SK-N-SH (cell line): ENCODE measurements at regions not wholly inside any gene's neighbourhood (a gene's known extent, or its start where the extent isn't known, plus 50 kb on each side); places are given as distances from the start of the nearest gene placed in this dataset.

Experiments
- CTCF ChIA-PET: fragments of 300-600, 350-600 bp; formaldehyde crosslinking; extraction: SDS; loops from one replicate; lab custom pipeline; 2021; lab: Yijun Ruan, JAX
- POLR2A ChIA-PET: fragments of 350-600 bp; sonication (Branson Sonifier 250); formaldehyde crosslinking; extraction: SDS; loops from one replicate; lab custom pipeline; 2020; ENCODE audit warnings: antibody characterized with exemption, inconsistent platforms; lab: Yijun Ruan, JAX
- DNase-seq: peaks from one replicate; pipeline ENCODE4 v3.0.0; 2012
- H2AFZ ChIP-seq: fragments of 200-600 bp; sonication (generic); 2 replicates; pipeline ENCODE4 v1.8.1; 2016; ENCODE audit warnings: antibody characterized with exemption, mild to moderate bottlenecking, low read depth
- H3F3A ChIP-seq: fragments of 200-600 bp; sonication (generic); replicated peaks from 2 replicates; pipeline ENCODE3; 2016; ENCODE audit warnings: antibody characterized with exemption, mild to moderate bottlenecking; ENCODE audit not compliant: insufficient read depth
- H3K27ac ChIP-seq, 2 experiments: fragments of 200-500 bp in 1 of 2; fragments of 200-600 bp in 1 of 2; sonication (Bioruptor generic) in 1 of 2; sonication (generic), shearing (Covaris generic) in 1 of 2; 2 replicates each; pipeline versions ENCODE4 v1.5.1 to v1.6.1; 2014 to 2016; ENCODE audit warnings: low read depth in 2 of 2, inconsistent platforms in 1 of 2, low read length in 1 of 2, mild to moderate bottlenecking in 1 of 2, mixed read lengths in 1 of 2
- H3K27me3 ChIP-seq: fragments of 200-600 bp; sonication (generic), shearing (Covaris generic); 2 replicates; pipeline ENCODE4 v1.6.1; 2016; ENCODE audit warnings: mixed run types; ENCODE audit not compliant: insufficient read depth
- H3K36me3 ChIP-seq, 2 experiments: fragments of 200-500 bp in 1 of 2; fragments of 200-600 bp in 1 of 2; sonication (Bioruptor generic) in 1 of 2; sonication (generic) in 1 of 2; replicated peaks in 1 of 2; 2 replicates each; pipeline versions ENCODE3 to v1.5.1; 2014 to 2016; ENCODE audit warnings: low read length in 1 of 2, mild to moderate bottlenecking in 1 of 2; ENCODE audit not compliant: insufficient read depth in 2 of 2, control insufficient read depth in 1 of 2
- H3K4me1 ChIP-seq, 2 experiments: fragments of 200-500 bp in 1 of 2; fragments of 200-600 bp in 1 of 2; sonication (Bioruptor generic) in 1 of 2; sonication (generic), shearing (Covaris generic) in 1 of 2; 2 replicates each; pipeline versions ENCODE4 v1.5.1 to v1.6.1; 2014 to 2016; ENCODE audit warnings: low read depth in 1 of 2, low read length in 1 of 2, mixed run types in 1 of 2; ENCODE audit not compliant: insufficient read depth in 2 of 2, control insufficient read depth in 1 of 2
- H3K4me2 ChIP-seq: fragments of 200-600 bp; sonication (generic), shearing (Covaris generic); 2 replicates; pipeline ENCODE4 v1.6.1; 2017; ENCODE audit warnings: mixed run types
- H3K4me3 ChIP-seq, 2 experiments: fragments of 200-500 bp in 1 of 2; fragments of 200-600 bp in 1 of 2; sonication (Bioruptor generic) in 1 of 2; sonication (generic), shearing (Covaris generic) in 1 of 2; 2 replicates each; pipeline versions ENCODE4 v1.5.1 to v1.8.1; 2014 to 2016; ENCODE audit warnings: low read depth in 2 of 2, inconsistent platforms in 1 of 2, low read length in 1 of 2, mild to moderate bottlenecking in 1 of 2, mixed read lengths in 1 of 2, moderate library complexity in 1 of 2
- H3K79me2 ChIP-seq: fragments of 200-600 bp; sonication (generic); 2 replicates; pipeline ENCODE4 v1.8.1; 2017; ENCODE audit warnings: mild to moderate bottlenecking; ENCODE audit not compliant: insufficient read depth
- H3K9ac ChIP-seq: fragments of 200-600 bp; sonication (generic); 2 replicates; pipeline ENCODE4 v1.6.1; 2017; ENCODE audit warnings: mixed run types
- H3K9me2 ChIP-seq: fragments of 200-600 bp; sonication (generic); 2 replicates; pipeline ENCODE4 v1.6.1; 2017; ENCODE audit warnings: mixed run types
- H3K9me3 ChIP-seq: fragments of 200-600 bp; sonication (generic); 2 replicates; pipeline ENCODE4 v1.6.1; 2017; ENCODE audit warnings: mixed run types, mild to moderate bottlenecking, moderate library complexity
- H4K20me1 ChIP-seq: fragments of 200-600 bp; sonication (generic); 2 replicates; pipeline ENCODE4 v1.6.1; 2017; ENCODE audit warnings: mild to moderate bottlenecking, mixed run types; ENCODE audit not compliant: insufficient read depth
- ELF1 ChIP-seq: IDR thresholded peaks from 2 replicates; pipeline ENCODE4 v1.4.0; 2012
- EZH2phosphoT487 ChIP-seq: fragments of 200-600 bp; sonication (generic); IDR thresholded peaks from 2 replicates; pipeline ENCODE4 v1.6.1; 2017; ENCODE audit warnings: low read depth, mixed run types, mild to moderate bottlenecking, antibody characterized with exemption, moderate library complexity, borderline replicate concordance
- FOXJ3 ChIP-seq: sonication (generic); formaldehyde crosslinking; IDR thresholded peaks from 2 replicates; pipeline ENCODE4 v1.5.1; 2020; ENCODE audit warnings: mild to moderate bottlenecking, missing genetic modification reagents
- GABPA ChIP-seq: IDR thresholded peaks from 2 replicates; pipeline ENCODE4 v1.4.0; 2012; ENCODE audit warnings: low read depth, mild to moderate bottlenecking
- GATA2 ChIP-seq: sonication (generic); formaldehyde crosslinking; IDR thresholded peaks from 2 replicates; pipeline ENCODE4 v1.5.0; 2020; ENCODE audit warnings: mild to moderate bottlenecking, missing genetic modification reagents
- JUND ChIP-seq: IDR thresholded peaks from 2 replicates; pipeline ENCODE4 v1.4.0; 2012
- MAX ChIP-seq: IDR thresholded peaks from 2 replicates; pipeline ENCODE4 v1.4.0; 2012; ENCODE audit warnings: low read depth
- MEF2A ChIP-seq: IDR thresholded peaks from 2 replicates; pipeline ENCODE4 v1.4.0; 2012; ENCODE audit warnings: low read depth, borderline replicate concordance
- MXI1 ChIP-seq: IDR thresholded peaks from 2 replicates; pipeline ENCODE4 v1.6.1; 2012; ENCODE audit warnings: mild to moderate bottlenecking, low read depth, low read length, improper control_type of control experiment
- RCOR1 ChIP-seq: fragments of 150-350 bp; IDR thresholded peaks from 2 replicates; pipeline ENCODE4 v1.6.1; 2017; ENCODE audit warnings: antibody characterized with exemption, low read length
- RXRA ChIP-seq: IDR thresholded peaks from 2 replicates; pipeline ENCODE4 v1.4.0; 2012; ENCODE audit warnings: low read depth, mild to moderate bottlenecking, borderline replicate concordance
- SMC3 ChIP-seq: IDR thresholded peaks from 2 replicates; pipeline ENCODE4 v1.6.1; 2012; ENCODE audit warnings: low read depth, low read length, improper control_type of control experiment
- TAF1 ChIP-seq: IDR thresholded peaks from 2 replicates; pipeline ENCODE4 v1.6.1; 2012; ENCODE audit warnings: low read depth, mild to moderate bottlenecking, low read length, moderate library complexity, borderline replicate concordance
- TEAD4 ChIP-seq: IDR thresholded peaks from 2 replicates; pipeline ENCODE4 v1.4.0; 2012; ENCODE audit warnings: mild to moderate bottlenecking, borderline replicate concordance; ENCODE audit not compliant: insufficient read depth
- USF2 ChIP-seq: fragments of 150-350 bp; IDR thresholded peaks from 2 replicates; pipeline ENCODE4 v1.6.1; 2017; ENCODE audit warnings: antibody characterized with exemption, low read length, low read depth, borderline replicate concordance
- WGBS: methylation state at CpG from one replicate; pipeline ENCODE4 v1.1.6; 2017; ENCODE audit warnings: low lambda C conversion rate; 5-methylcytosine and 5-hydroxymethylcytosine counted together
- TF ChIP-seq, protein P1 (sequence below): IDR thresholded peaks from 2 replicates; pipeline ENCODE4; 2012
- TF ChIP-seq, protein P2 (sequence below): IDR thresholded peaks from 2 replicates; pipeline ENCODE4 v1.4.0; 2012; ENCODE audit warnings: low read depth, borderline replicate concordance
- TF ChIP-seq, protein P3 (sequence below): IDR thresholded peaks from 2 replicates; pipeline ENCODE4 v1.4.0; 2012; ENCODE audit warnings: low read depth, borderline replicate concordance

GRCh38 chr2:175393851-175394250, 212.3 kb upstream of the ATP5MC3 start (continued):
- TF ChIP-seq, protein P1, sequence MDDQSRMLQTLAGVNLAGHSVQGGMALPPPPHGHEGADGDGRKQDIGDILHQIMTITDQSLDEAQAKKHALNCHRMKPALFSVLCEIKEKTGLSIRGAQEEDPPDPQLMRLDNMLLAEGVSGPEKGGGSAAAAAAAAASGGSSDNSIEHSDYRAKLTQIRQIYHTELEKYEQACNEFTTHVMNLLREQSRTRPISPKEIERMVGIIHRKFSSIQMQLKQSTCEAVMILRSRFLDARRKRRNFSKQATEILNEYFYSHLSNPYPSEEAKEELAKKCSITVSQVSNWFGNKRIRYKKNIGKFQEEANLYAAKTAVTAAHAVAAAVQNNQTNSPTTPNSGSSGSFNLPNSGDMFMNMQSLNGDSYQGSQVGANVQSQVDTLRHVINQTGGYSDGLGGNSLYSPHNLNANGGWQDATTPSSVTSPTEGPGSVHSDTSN, result no peak
- no peak for TF ChIP-seq MAX

DNA sequence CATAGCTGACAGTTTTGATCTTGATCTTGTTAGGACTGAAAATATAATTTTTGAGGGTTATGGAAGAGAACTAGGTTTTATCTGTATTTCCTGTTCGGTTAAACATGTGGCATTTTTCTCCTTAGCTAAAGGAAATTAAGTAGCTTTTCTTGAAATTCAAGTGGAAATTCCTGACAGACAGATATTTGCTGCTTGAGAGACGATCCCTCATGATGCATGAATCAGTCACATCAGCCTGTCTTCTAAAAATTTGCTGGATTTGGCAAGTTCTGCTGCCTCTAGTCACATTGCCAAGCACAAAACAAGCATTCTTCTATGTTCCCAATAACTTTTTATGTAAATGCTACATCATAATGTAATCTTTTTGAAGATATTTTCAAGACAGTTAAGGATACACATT, 201.8 kb upstream of the ATP5MC3 start:
- POLR2A ChIA-PET, result no interaction called here
- Histone ChIP-seq H3K9ac (no peak overlapping the region), H3F3A (no peaks in the 10 kb centered on the region), H3K4me1 (no peaks in the 10 kb centered on the region), H3K79me2 (no peaks in the 10 kb centered on the region), H3K4me2 (no peak overlapping the region), H3K4me3 (no peak overlapping the region), H3K27ac (no peak overlapping the region), H3K36me3 (no peaks in the 10 kb centered on the region), H4K20me1 (no peaks in the 10 kb centered on the region), H3K9me2 (no peaks in the 10 kb centered on the region), H2AFZ (no peak overlapping the region), H3K9me3 (no peaks in the 10 kb centered on the region), H3K27me3 (no peaks in the 10 kb centered on the region)
- TF ChIP-seq, protein P1, result no peak
- TF ChIP-seq SMC3, result no peak
- no peak for TF ChIP-seq MEF2A
- no peak for TF ChIP-seq TEAD4
- TF ChIP-seq, protein P2, sequence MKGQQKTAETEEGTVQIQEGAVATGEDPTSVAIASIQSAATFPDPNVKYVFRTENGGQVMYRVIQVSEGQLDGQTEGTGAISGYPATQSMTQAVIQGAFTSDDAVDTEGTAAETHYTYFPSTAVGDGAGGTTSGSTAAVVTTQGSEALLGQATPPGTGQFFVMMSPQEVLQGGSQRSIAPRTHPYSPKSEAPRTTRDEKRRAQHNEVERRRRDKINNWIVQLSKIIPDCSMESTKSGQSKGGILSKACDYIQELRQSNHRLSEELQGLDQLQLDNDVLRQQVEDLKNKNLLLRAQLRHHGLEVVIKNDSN, result no peak
- TF ChIP-seq MAX, result no peak
- no peak for TF ChIP-seq EZH2phosphoT487
- no peak for TF ChIP-seq ELF1
- no peak for TF ChIP-seq MXI1
- TF ChIP-seq, protein P3, sequence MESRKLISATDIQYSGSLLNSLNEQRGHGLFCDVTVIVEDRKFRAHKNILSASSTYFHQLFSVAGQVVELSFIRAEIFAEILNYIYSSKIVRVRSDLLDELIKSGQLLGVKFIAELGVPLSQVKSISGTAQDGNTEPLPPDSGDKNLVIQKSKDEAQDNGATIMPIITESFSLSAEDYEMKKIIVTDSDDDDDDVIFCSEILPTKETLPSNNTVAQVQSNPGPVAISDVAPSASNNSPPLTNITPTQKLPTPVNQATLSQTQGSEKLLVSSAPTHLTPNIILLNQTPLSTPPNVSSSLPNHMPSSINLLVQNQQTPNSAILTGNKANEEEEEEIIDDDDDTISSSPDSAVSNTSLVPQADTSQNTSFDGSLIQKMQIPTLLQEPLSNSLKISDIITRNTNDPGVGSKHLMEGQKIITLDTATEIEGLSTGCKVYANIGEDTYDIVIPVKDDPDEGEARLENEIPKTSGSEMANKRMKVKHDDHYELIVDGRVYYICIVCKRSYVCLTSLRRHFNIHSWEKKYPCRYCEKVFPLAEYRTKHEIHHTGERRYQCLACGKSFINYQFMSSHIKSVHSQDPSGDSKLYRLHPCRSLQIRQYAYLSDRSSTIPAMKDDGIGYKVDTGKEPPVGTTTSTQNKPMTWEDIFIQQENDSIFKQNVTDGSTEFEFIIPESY, result no peak
- TF ChIP-seq RXRA, result no peak
- no peak for TF ChIP-seq FOXJ3
- TF ChIP-seq GATA2 (CRISPR knock-in tag), result no peak
- TF ChIP-seq TAF1, result no peak
- no peak for TF ChIP-seq RCOR1
- no peak for TF ChIP-seq JUND
- no peak for TF ChIP-seq USF2
- TF ChIP-seq GABPA, result no peak
- no peak for DNase-seq
- WGBS, result 5% methylated on average over 2 of the region's 2 CpGs
- CTCF ChIA-PET, result interaction anchor here (1.1 to 1.3 kb wide), 3 partner anchors 16 to 696 kb away, joined by 4 read pairs; no protein-coding TSS in a partner anchor
